AG08395 (cell line): ENCODE measurements at regions not wholly inside any gene's neighbourhood (a gene's known extent, or its start where the extent isn't known, plus 50 kb on each side); places are given as distances from the start of the nearest gene placed in this dataset.
"Not testable (repeated sequence)": the region's sequence is repeated elsewhere in the genome, so short reads cannot be mapped to it uniquely, and the experiment has no call there.

Experiments used
- DNase-seq: peaks from one replicate; pipeline ENCODE4 v3.0.0; 2012; ENCODE audit warnings: mixed read lengths, low spot score

- no peak for DNase-seq
These were observed 132.6 kb upstream of the ASCC3 start for GRCh38 chr6:101013612-101014195.

- no peak for DNase-seq
These were observed 134.4 kb upstream of the ASCC3 start for GRCh38 chr6:101015541-101015940.

- DNase-seq: no peak
These were observed 135.0 kb upstream of the ASCC3 start for GRCh38 chr6:101016163-101016562.

GRCh38 chr6:101018157-101018556 lies 137.0 kb upstream of the ASCC3 start:
- DNase-seq: no peak

- DNase-seq: no peak
These were observed 140.4 kb upstream of the ASCC3 start for GRCh38 chr6:101021504-101021903.

GRCh38 chr6:101042966-101043365 lies 161.8 kb upstream of the ASCC3 start:
- no peak for DNase-seq

- no peak for DNase-seq
These were observed 177.2 kb upstream of the ASCC3 start for GRCh38 chr6:101058296-101058695.

GRCh38 chr6:101066481-101066880 lies 185.4 kb upstream of the ASCC3 start:
- no peak for DNase-seq

GRCh38 chr6:101069191-101069795 lies 188.2 kb upstream of the ASCC3 start:
- DNase-seq: no peak

- DNase-seq: no peak
These were observed 189.0 kb upstream of the ASCC3 start for GRCh38 chr6:101070044-101070608.

- no peak for DNase-seq
These were observed 196.2 kb upstream of the ASCC3 start for GRCh38 chr6:101077344-101077743.

- DNase-seq: no peak
These were observed 198.7 kb upstream of the ASCC3 start for GRCh38 chr6:101079696-101080270.

- DNase-seq: peak; percentile 44
These were observed 199.5 kb upstream of the ASCC3 start for GRCh38 chr6:101080597-101080996.

GRCh38 chr6:101083533-101084175 lies 202.5 kb upstream of the ASCC3 start:
- DNase-seq: peak; percentile 35

- no peak for DNase-seq
These were observed 204.2 kb upstream of the ASCC3 start for GRCh38 chr6:101085327-101085726.

GRCh38 chr6:101086473-101086872 lies 205.3 kb upstream of the ASCC3 start:
- DNase-seq: no peak

- no peak for DNase-seq
These were observed 207.5 kb upstream of the ASCC3 start for GRCh38 chr6:101088594-101088993.

GRCh38 chr6:101089640-101090039 lies 208.5 kb upstream of the ASCC3 start:
- no peak for DNase-seq

GRCh38 chr6:101090281-101090680 lies 209.2 kb upstream of the ASCC3 start:
- DNase-seq: no peak

- not testable (repeated sequence) for DNase-seq
These were observed 217.5 kb upstream of the ASCC3 start for GRCh38 chr6:101098605-101099004.

GRCh38 chr6:101102702-101103101 lies 221.6 kb upstream of the ASCC3 start:
- DNase-seq: no peak

- no peak for DNase-seq
These were observed 227.2 kb upstream of the ASCC3 start for GRCh38 chr6:101108286-101108685.

GRCh38 chr6:101110814-101111213 lies 229.7 kb upstream of the ASCC3 start:
- DNase-seq: peak; percentile 15
